HCT116 (cell line): ENCODE measurements at regions not wholly inside any gene's neighbourhood (a gene's known extent, or its start where the extent isn't known, plus 50 kb on each side); places are given as distances from the start of the nearest gene placed in this dataset.

Experiments
- ATAC-seq: fragments of 200-7000 bp; cut with Tn5 transposase; 2 replicates; pipeline ENCODE4 v1.9.1; 2020; ENCODE audit warnings: mild to moderate bottlenecking, moderate library complexity
- BruUV-seq: library from RNA; stranded (reverse); fragments of 400-500 nt; replicated peaks from 2 replicates; lab custom pipeline; 2021; lab: Mats Ljungman, UMichigan
- CTCF ChIA-PET: fragments of 300-600 bp; sonication (Branson Sonifier 250); formaldehyde crosslinking; loops from one replicate; lab custom pipeline; 2021; ENCODE audit warnings: antibody characterized with exemption; lab: Charles Lee
- POLR2A ChIA-PET: fragments of 300-600, 350-600 bp; sonication (Branson Sonifier 250); formaldehyde crosslinking; loops from one replicate; lab custom pipeline; 2021; ENCODE audit warnings: antibody characterized with exemption; lab: Charles Lee
- RAD21 ChIA-PET, 2 experiments: fragments of 300-600 bp; sonication (Branson Sonifier 250); formaldehyde crosslinking; loops; one replicate each; lab custom pipeline; 2023; ENCODE audit warnings: low total read pairs in 2 of 2; ENCODE audit not compliant: uncharacterized antibody in 2 of 2, unreplicated experiment in 2 of 2, low non-redundant PET in 1 of 2; lab: Charles Lee
- DNase-seq: peaks from one replicate; pipeline ENCODE4 v3.0.0-alpha.2; 2010; ENCODE audit warnings: low read depth, low spot score
- H2AFZ ChIP-seq: fragments of 200-600 bp; shearing (Covaris generic), sonication (generic); 2 replicates; pipeline ENCODE4 v1.6.1; 2017; ENCODE audit warnings: low read depth, mixed run types, mixed read lengths, antibody characterized with exemption, low read length; ENCODE audit not compliant: poor library complexity, severe bottlenecking
- H3K27ac ChIP-seq: 2 replicates; pipeline ENCODE4 v1.5.1; 2012; ENCODE audit warnings: low read depth, low read length
- H3K27me3 ChIP-seq: fragments of 200-600 bp; sonication (generic); 2 replicates; pipeline ENCODE4 v1.6.1; 2016; ENCODE audit warnings: mixed run types, low read length, mixed read lengths; ENCODE audit not compliant: insufficient read depth
- H3K36me3 ChIP-seq, 2 experiments: fragments of 200-500 bp in 1 of 2; fragments of 200-600 bp in 1 of 2; sonication (Bioruptor generic) in 1 of 2; sonication (generic) in 1 of 2; 2 replicates each; pipeline versions ENCODE4 v1.5.1 to v1.6.1; 2014 to 2016; ENCODE audit warnings: low read length in 2 of 2, inconsistent platforms in 1 of 2, mixed read lengths in 1 of 2, mixed run types in 1 of 2; ENCODE audit not compliant: insufficient read depth in 2 of 2, control insufficient read depth in 1 of 2
- H3K4me1 ChIP-seq, 2 experiments: fragments of 200-600 bp in 1 of 2; sonication (generic) in 1 of 2; 2 replicates each; pipeline versions ENCODE4 v1.5.1 to v1.6.1; 2012 to 2017; ENCODE audit warnings: low read length in 2 of 2, inconsistent platforms in 1 of 2, mild to moderate bottlenecking in 1 of 2, mixed read lengths in 1 of 2, mixed run types in 1 of 2, moderate library complexity in 1 of 2; ENCODE audit not compliant: insufficient read depth in 2 of 2, control insufficient read depth in 1 of 2
- H3K4me2 ChIP-seq: fragments of 200-600 bp; sonication (generic); 2 replicates; pipeline ENCODE4 v1.6.1; 2017; ENCODE audit warnings: mixed run types, low read length, mixed read lengths
- H3K4me3 ChIP-seq, 2 experiments: fragments of 200-600 bp in 1 of 2; sonication (generic) in 1 of 2; replicated peaks in 1 of 2; 2 replicates each; pipeline ENCODE4 v1.5.1; 2011 to 2016; ENCODE audit warnings: low read length in 2 of 2, control low read depth in 1 of 2, low read depth in 1 of 2, mild to moderate bottlenecking in 1 of 2, mixed read lengths in 1 of 2, mixed run types in 1 of 2
- H3K79me2 ChIP-seq: fragments of 200-600 bp; sonication (generic); 2 replicates; pipeline ENCODE4 v1.6.1; 2017; ENCODE audit warnings: mild to moderate bottlenecking, mixed run types, low read length, moderate library complexity, mixed read lengths; ENCODE audit not compliant: insufficient read depth
- H3K9ac ChIP-seq: fragments of 200-600 bp; sonication (generic); 2 replicates; pipeline ENCODE4 v1.6.1; 2016; ENCODE audit warnings: low read length, mixed read lengths
- H3K9me2 ChIP-seq: fragments of 200-600 bp; sonication (generic), shearing (Covaris generic); 2 replicates; pipeline ENCODE4 v1.6.1; 2017; ENCODE audit warnings: mixed run types, mild to moderate bottlenecking, moderate library complexity; ENCODE audit not compliant: insufficient read depth
- H3K9me3 ChIP-seq, 2 experiments: fragments of 200-500 bp in 1 of 2; fragments of 200-600 bp in 1 of 2; sonication (Bioruptor generic) in 1 of 2; sonication (generic) in 1 of 2; 2 replicates each; pipeline ENCODE4 v1.6.1; 2014 to 2017; ENCODE audit warnings: low read length in 2 of 2, mixed read lengths in 2 of 2, inconsistent platforms in 1 of 2, low read depth in 1 of 2, mild to moderate bottlenecking in 1 of 2, mixed run types in 1 of 2, moderate library complexity in 1 of 2; ENCODE audit not compliant: control insufficient read depth in 1 of 2, insufficient read depth in 1 of 2
- H4K20me1 ChIP-seq: fragments of 200-600 bp; sonication (generic), shearing (Covaris generic); 2 replicates; pipeline ENCODE4 v1.6.1; 2017; ENCODE audit warnings: mixed run types, mild to moderate bottlenecking, moderate library complexity; ENCODE audit not compliant: insufficient read depth
- CEBPB ChIP-seq: IDR thresholded peaks from 2 replicates; pipeline ENCODE4 v1.6.1; 2012; ENCODE audit warnings: low read depth
- POLR2AphosphoS5 ChIP-seq: IDR thresholded peaks from 2 replicates; pipeline ENCODE4 v1.6.1; 2011; ENCODE audit warnings: mild to moderate bottlenecking, low read depth, low read length, moderate library complexity
- SIN3A ChIP-seq: IDR thresholded peaks from 2 replicates; pipeline ENCODE4 v1.6.1; 2012; ENCODE audit warnings: low read depth
- SP1 ChIP-seq: IDR thresholded peaks from 2 replicates; pipeline ENCODE4 v1.6.1; 2012; ENCODE audit warnings: low read depth
- SRF ChIP-seq: IDR thresholded peaks from 2 replicates; pipeline ENCODE4 v1.6.1; 2012; ENCODE audit warnings: low read depth
- ZFX ChIP-seq: fragments of 450-650 bp; IDR thresholded peaks from 2 replicates; pipeline ENCODE4 v1.6.1; 2017
- intact Hi-C: fragments of 100-400 bp; cut with micrococcal nuclease; formaldehyde crosslinking; loops from 2 replicates; pipeline ENCODE4 v1.10.0; 2022
- TF ChIP-seq, protein P1 (sequence below): IDR thresholded peaks from 2 replicates; pipeline ENCODE4 v1.6.1; 2012; ENCODE audit warnings: low read depth
- TF ChIP-seq, protein P2 (sequence below): IDR thresholded peaks from 2 replicates; pipeline ENCODE4 v1.6.1; 2012
- TF ChIP-seq, protein P3 (sequence below): IDR thresholded peaks from 2 replicates; pipeline ENCODE4 v1.6.1; 2011; ENCODE audit warnings: mild to moderate bottlenecking, low read length, moderate library complexity; ENCODE audit not compliant: insufficient replicate concordance; ENCODE audit errors: extremely low read depth
- TF ChIP-seq, protein P4 (sequence below), 3 experiments: fragments of 200-600 bp in 1 of 3; sonication (generic) in 1 of 3; IDR thresholded peaks in 2 of 3; conservative IDR thresholded peaks in 1 of 3; 2 replicates each; pipeline ENCODE4 v1.5.1; 2012 to 2017; ENCODE audit warnings: low read depth in 2 of 3, low read length in 2 of 3, antibody characterized with exemption in 1 of 3, borderline replicate concordance in 1 of 3, control low read depth in 1 of 3, mild to moderate bottlenecking in 1 of 3, mixed read lengths in 1 of 3, mixed run types in 1 of 3, moderate library complexity in 1 of 3; ENCODE audit not compliant: insufficient read depth in 1 of 3

DNA sequence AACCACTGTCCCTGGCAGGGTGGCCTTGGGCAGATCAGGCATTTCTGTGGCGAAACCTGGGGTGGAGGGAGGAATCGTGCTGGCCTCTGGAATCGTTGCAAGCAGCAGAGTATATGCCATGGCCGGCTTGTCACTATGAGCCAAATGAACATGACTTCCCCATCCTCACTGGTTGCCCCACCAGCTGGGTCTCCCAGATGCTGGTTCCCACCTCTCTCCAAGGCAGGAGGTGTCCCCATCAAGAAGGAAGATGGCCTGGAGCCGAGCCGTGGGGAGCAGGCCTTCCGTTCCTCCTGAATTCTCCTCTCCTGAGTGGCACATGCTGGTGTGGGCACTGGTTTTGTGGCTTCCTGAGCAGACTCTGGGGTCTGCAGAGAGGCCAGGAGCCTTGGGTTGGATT is 60.2 kb upstream of the ACTRT2 start:
- Histone ChIP-seq H3K9me2 (no peaks in the 10 kb centered on the region), H3K4me2 (no peak overlapping the region), H2AFZ (no peak overlapping the region), H3K36me3 (no peaks in the 10 kb centered on the region), H3K27me3 (no peaks in the 10 kb centered on the region), H3K4me3 (no peak overlapping the region), H4K20me1 (no peaks in the 10 kb centered on the region), H3K4me1 (no peaks in the 10 kb centered on the region), H3K79me2 (no peaks in the 10 kb centered on the region), H3K27ac (no peak overlapping the region), H3K9me3 (peaks cover 9 to 11% of the 10 kb centered on the region in 2 experiments; a peak in 2 of 4 replicates), H3K9ac (no peak overlapping the region)
- RAD21 ChIA-PET = no interaction called here
- ATAC-seq (no peak), DNase-seq (no peak)
- POLR2A ChIA-PET = no interaction called here
- intact Hi-C loops = no loop called here
- TF ChIP-seq, protein P1, sequence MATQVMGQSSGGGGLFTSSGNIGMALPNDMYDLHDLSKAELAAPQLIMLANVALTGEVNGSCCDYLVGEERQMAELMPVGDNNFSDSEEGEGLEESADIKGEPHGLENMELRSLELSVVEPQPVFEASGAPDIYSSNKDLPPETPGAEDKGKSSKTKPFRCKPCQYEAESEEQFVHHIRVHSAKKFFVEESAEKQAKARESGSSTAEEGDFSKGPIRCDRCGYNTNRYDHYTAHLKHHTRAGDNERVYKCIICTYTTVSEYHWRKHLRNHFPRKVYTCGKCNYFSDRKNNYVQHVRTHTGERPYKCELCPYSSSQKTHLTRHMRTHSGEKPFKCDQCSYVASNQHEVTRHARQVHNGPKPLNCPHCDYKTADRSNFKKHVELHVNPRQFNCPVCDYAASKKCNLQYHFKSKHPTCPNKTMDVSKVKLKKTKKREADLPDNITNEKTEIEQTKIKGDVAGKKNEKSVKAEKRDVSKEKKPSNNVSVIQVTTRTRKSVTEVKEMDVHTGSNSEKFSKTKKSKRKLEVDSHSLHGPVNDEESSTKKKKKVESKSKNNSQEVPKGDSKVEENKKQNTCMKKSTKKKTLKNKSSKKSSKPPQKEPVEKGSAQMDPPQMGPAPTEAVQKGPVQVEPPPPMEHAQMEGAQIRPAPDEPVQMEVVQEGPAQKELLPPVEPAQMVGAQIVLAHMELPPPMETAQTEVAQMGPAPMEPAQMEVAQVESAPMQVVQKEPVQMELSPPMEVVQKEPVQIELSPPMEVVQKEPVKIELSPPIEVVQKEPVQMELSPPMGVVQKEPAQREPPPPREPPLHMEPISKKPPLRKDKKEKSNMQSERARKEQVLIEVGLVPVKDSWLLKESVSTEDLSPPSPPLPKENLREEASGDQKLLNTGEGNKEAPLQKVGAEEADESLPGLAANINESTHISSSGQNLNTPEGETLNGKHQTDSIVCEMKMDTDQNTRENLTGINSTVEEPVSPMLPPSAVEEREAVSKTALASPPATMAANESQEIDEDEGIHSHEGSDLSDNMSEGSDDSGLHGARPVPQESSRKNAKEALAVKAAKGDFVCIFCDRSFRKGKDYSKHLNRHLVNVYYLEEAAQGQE = no peak
- TF ChIP-seq, protein P2, sequence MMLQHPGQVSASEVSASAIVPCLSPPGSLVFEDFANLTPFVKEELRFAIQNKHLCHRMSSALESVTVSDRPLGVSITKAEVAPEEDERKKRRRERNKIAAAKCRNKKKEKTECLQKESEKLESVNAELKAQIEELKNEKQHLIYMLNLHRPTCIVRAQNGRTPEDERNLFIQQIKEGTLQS = no peak
- TF ChIP-seq SP1 (no peak), SRF (no peak), SIN3A (no peak), ZFX (no peak), CEBPB (no peak), POLR2AphosphoS5 (no peak)
- TF ChIP-seq, protein P3, sequence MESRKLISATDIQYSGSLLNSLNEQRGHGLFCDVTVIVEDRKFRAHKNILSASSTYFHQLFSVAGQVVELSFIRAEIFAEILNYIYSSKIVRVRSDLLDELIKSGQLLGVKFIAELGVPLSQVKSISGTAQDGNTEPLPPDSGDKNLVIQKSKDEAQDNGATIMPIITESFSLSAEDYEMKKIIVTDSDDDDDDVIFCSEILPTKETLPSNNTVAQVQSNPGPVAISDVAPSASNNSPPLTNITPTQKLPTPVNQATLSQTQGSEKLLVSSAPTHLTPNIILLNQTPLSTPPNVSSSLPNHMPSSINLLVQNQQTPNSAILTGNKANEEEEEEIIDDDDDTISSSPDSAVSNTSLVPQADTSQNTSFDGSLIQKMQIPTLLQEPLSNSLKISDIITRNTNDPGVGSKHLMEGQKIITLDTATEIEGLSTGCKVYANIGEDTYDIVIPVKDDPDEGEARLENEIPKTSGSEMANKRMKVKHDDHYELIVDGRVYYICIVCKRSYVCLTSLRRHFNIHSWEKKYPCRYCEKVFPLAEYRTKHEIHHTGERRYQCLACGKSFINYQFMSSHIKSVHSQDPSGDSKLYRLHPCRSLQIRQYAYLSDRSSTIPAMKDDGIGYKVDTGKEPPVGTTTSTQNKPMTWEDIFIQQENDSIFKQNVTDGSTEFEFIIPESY = no peak
- TF ChIP-seq, protein P4, sequence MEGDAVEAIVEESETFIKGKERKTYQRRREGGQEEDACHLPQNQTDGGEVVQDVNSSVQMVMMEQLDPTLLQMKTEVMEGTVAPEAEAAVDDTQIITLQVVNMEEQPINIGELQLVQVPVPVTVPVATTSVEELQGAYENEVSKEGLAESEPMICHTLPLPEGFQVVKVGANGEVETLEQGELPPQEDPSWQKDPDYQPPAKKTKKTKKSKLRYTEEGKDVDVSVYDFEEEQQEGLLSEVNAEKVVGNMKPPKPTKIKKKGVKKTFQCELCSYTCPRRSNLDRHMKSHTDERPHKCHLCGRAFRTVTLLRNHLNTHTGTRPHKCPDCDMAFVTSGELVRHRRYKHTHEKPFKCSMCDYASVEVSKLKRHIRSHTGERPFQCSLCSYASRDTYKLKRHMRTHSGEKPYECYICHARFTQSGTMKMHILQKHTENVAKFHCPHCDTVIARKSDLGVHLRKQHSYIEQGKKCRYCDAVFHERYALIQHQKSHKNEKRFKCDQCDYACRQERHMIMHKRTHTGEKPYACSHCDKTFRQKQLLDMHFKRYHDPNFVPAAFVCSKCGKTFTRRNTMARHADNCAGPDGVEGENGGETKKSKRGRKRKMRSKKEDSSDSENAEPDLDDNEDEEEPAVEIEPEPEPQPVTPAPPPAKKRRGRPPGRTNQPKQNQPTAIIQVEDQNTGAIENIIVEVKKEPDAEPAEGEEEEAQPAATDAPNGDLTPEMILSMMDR (IDR thresholded peaks at IDR 0.05 in 2 of 3, conservative IDR thresholded peaks at IDR 0.05 in 1 of 3; ENCODE audit: borderline replicate concordance in 1 of 3, insufficient read depth in 1 of 3, low read depth in 2 of 3, low read length in 2 of 3) = no peak
- no TSS peak for BruUV-seq
- CTCF ChIA-PET = no interaction called here
